ENCODE measurements at regions not wholly inside any gene's neighbourhood (a gene's known extent, or its start where the extent isn't known, plus 50 kb on each side); places are given as distances from the start of the nearest gene placed in this dataset.

GRCh38 chr9:103377667-103378066 lies 382.5 kb downstream of the CYLC2 start:
- ChIA-PET CTCF (ENCODE audit: partially characterized antibody) (interaction anchor here (0.6 kb wide), 1 partner anchor 10 kb away, joined by 3 read pairs; no protein-coding TSS in a partner anchor), POLR2A (ENCODE audit: partially characterized antibody) (no interaction called here)
- Histone ChIP-seq H3K79me2 (ENCODE audit: control insufficient read depth in 1 of 2, insufficient read depth in 2 of 2, low read length in 2 of 2) (no peaks in the 10 kb centered on the region), H4K8ac (ENCODE audit: extremely low read depth, insufficient read depth, low read length) (no peak overlapping the region), H4K5ac (ENCODE audit: insufficient read length, low read depth, low read length) (no peak overlapping the region), H3K4me2 (ENCODE audit: insufficient read depth in 1 of 2, low read depth in 2 of 2, low read length in 2 of 2) (no peak overlapping the region), H4K91ac (replicated peaks; ENCODE audit: insufficient read length, low read length) (no peak overlapping the region), H2BK12ac (ENCODE audit: low read depth, low read length) (no peak overlapping the region), H2BK15ac (ENCODE audit: low read length) (no peak overlapping the region), H3K79me1 (ENCODE audit: low read depth, low read length) (no peaks in the 10 kb centered on the region), H2BK5ac (ENCODE audit: low read depth, low read length) (no peak overlapping the region), H3K4ac (replicated peaks; ENCODE audit: insufficient read length, low read depth, low read length) (no peak overlapping the region), H3K4me1 (replicated peaks in 1 of 4; ENCODE audit: control insufficient read depth in 3 of 4, insufficient read depth in 4 of 4, low read length in 3 of 4) (no peaks in the 10 kb centered on the region), H2AK5ac (ENCODE audit: low read depth, low read length) (no peak overlapping the region), H4K20me1 (replicated peaks in 1 of 2; ENCODE audit: control insufficient read depth in 1 of 2, insufficient read depth in 2 of 2, low read length in 2 of 2) (no peaks in the 10 kb centered on the region), H3K36me3 (ENCODE audit: control insufficient read depth in 2 of 4, insufficient read depth in 4 of 4, low read length in 3 of 4) (no peaks in the 10 kb centered on the region), H3K4me3 (ENCODE audit: extremely low read depth in 1 of 4, insufficient read depth in 2 of 4, low read depth in 3 of 4, low read length in 4 of 4) (no peak overlapping the region), H3K23ac (ENCODE audit: insufficient read length) (no peak overlapping the region), H3K18ac (ENCODE audit: extremely low read depth, low read length) (no peak overlapping the region), H3K14ac (ENCODE audit: insufficient read length) (no peak overlapping the region), H2AFZ (ENCODE audit: low read length) (no peak overlapping the region), H3K9me3 (ENCODE audit: insufficient read depth in 2 of 2, low read depth in 1 of 2, low read length in 1 of 2) (no peaks in the 10 kb centered on the region), H3K9ac (replicated peaks in 1 of 4; ENCODE audit: extremely low read depth in 1 of 4, low read depth in 3 of 4, low read length in 3 of 4) (no peak overlapping the region), H3K27ac (ENCODE audit: low read depth, low read length) (no peak overlapping the region), H3K27me3 (replicated peaks in 1 of 4; ENCODE audit: control insufficient read depth in 3 of 4, extremely low read depth in 1 of 4, insufficient read depth in 3 of 4, low read length in 3 of 4) (peaks cover 0 to 1% (median 0%) of the 10 kb centered on the region in 4 experiments; a peak in 1 of 7 replicates), H3K23me2 (ENCODE audit: low read depth, low read length) (no peaks in the 10 kb centered on the region), H2BK120ac (replicated peaks; ENCODE audit: low read depth, low read length) (no peak overlapping the region), H2BK20ac (ENCODE audit: low read length) (no peak overlapping the region), H3K56ac (replicated peaks; ENCODE audit: insufficient read length, low read depth, low read length) (no peak overlapping the region)
- no peak for FAIRE-seq
- DNase-seq (ENCODE audit: low read depth in 1 of 2, low spot score in 2 of 2) = no peak
- TF ChIP-seq POLR2A (IDR thresholded peaks at IDR 0.05; ENCODE audit: control extremely low read depth in 1 of 2, low read depth in 2 of 2, low read length in 2 of 2) (no peak), YY1 (IDR thresholded peaks at IDR 0.05; ENCODE audit: low read depth, low read length) (no peak), BRCA1 (IDR thresholded peaks at IDR 0.05; ENCODE audit: low read depth, low read length) (no peak), TEAD4 (IDR thresholded peaks at IDR 0.05; ENCODE audit: low read depth, low read length) (no peak), SIRT6 (IDR thresholded peaks at IDR 0.05; ENCODE audit: low read length) (no peak)
